Left lobe of liver (tissue), 2 donors: ENCODE measurements at regions not wholly inside any gene's neighbourhood (a gene's known extent, or its start where the extent isn't known, plus 50 kb on each side); places are given as distances from the start of the nearest gene placed in this dataset.
"Not testable (repeated sequence)": the region's sequence is repeated elsewhere in the genome, so short reads cannot be mapped to it uniquely, and the experiment has no call there.

Experiments
- ATAC-seq: fragments of 200-7000 bp; cut with Tn5 transposase; one replicate; pipeline ENCODE4 v1.9.1; 2020; ENCODE audit warnings: mild to moderate bottlenecking, moderate library complexity
- DNase-seq: peaks from one replicate; pipeline ENCODE4 v3.0.0-alpha.2; 2020; ENCODE audit warnings: low spot score
- donor health status: DM: no; HTN: no; CAD: no; lungs with moderate emphysema.
- donor health status: DM: no; HTN: yes; CAD: no.

- DNase-seq (no peak), ATAC-seq (no peak)
Observed at GRCh38 chr22:45061332-45061731, 51.5 kb upstream of the PHF21B start.

GRCh38 chr22:45064313-45065278 lies 54.8 kb upstream of the PHF21B start:
- DNase-seq (no peak), ATAC-seq (no peak)

GRCh38 chr22:45065726-45066125 lies 55.9 kb upstream of the PHF21B start:
- DNase-seq = no peak
- ATAC-seq = no peak

- ATAC-seq (no peak), DNase-seq (no peak)
Observed at GRCh38 chr22:45067731-45068130, 57.9 kb upstream of the PHF21B start.

- ATAC-seq = no peak
- no peak for DNase-seq
Observed at GRCh38 chr22:45069925-45070324, 60.1 kb upstream of the PHF21B start.

- DNase-seq (no peak), ATAC-seq (no peak)
Observed at GRCh38 chr22:45071618-45072017, 61.8 kb upstream of the PHF21B start.

GRCh38 chr22:45072322-45072903 lies 62.6 kb upstream of the PHF21B start:
- DNase-seq (no peak), ATAC-seq (no peak)

- ATAC-seq (no peak), DNase-seq (no peak)
Observed at GRCh38 chr22:45073064-45073463, 63.3 kb upstream of the PHF21B start.

GRCh38 chr22:45077286-45077685 lies 67.5 kb upstream of the PHF21B start:
- ATAC-seq (no peak), DNase-seq (no peak)

- ATAC-seq = no peak
- no peak for DNase-seq
Observed at GRCh38 chr22:45077826-45078334, 68.1 kb upstream of the PHF21B start.

GRCh38 chr22:45082795-45083194 lies 73.0 kb upstream of the PHF21B start:
- ATAC-seq (no peak), DNase-seq (no peak)

GRCh38 chr22:45083659-45084305 lies 74.0 kb upstream of the PHF21B start:
- ATAC-seq (no peak), DNase-seq (no peak)

- DNase-seq = no peak
- ATAC-seq = no peak
Observed at GRCh38 chr22:45084400-45084920, 74.7 kb upstream of the PHF21B start.

GRCh38 chr22:45087802-45088201 lies 75.9 kb upstream of the NUP50 start:
- DNase-seq = no peak
- ATAC-seq = no peak

GRCh38 chr22:45088576-45088975 lies 75.1 kb upstream of the NUP50 start:
- DNase-seq (no peak), ATAC-seq (no peak)

- DNase-seq = no peak
- ATAC-seq = no peak
Observed at GRCh38 chr22:45090497-45090910, 73.2 kb upstream of the NUP50 start.

GRCh38 chr22:45091254-45091854 lies 72.4 kb upstream of the NUP50 start:
- ATAC-seq (no peak), DNase-seq (no peak)

- not testable (repeated sequence) for DNase-seq, ATAC-seq
Observed at GRCh38 chr22:45091875-45092274, 71.8 kb upstream of the NUP50 start.

- ATAC-seq (no peak), DNase-seq (no peak)
Observed at GRCh38 chr22:45092644-45093043, 71.1 kb upstream of the NUP50 start.

GRCh38 chr22:45093609-45094008 lies 70.1 kb upstream of the NUP50 start:
- no peak for ATAC-seq
- no peak for DNase-seq
